ENCODE measurements at regions not wholly inside any gene's neighbourhood (a gene's known extent, or its start where the extent isn't known, plus 50 kb on each side); places are given as distances from the start of the nearest gene placed in this dataset.

GRCh38 chr1:238898856-238899255 lies 487.5 kb upstream of the CHRM3 start:
- no peaks in the 10 kb centered on the region for H3K4me1 ChIP-seq (ENCODE audit: insufficient read depth, low read length)
- H3K4me3 ChIP-seq (replicated peaks in 1 of 3; ENCODE audit: insufficient read depth in 1 of 3, low read depth in 2 of 3, low read length in 3 of 3) = no peak overlapping the region
- ATAC-seq = no peak
- BruUV-seq (replicated peaks) = no TSS peak
- H3K9ac ChIP-seq (ENCODE audit: insufficient read depth, low read depth, low read length) = no peak overlapping the region
- no peaks in the 10 kb centered on the region for H3K36me3 ChIP-seq (replicated peaks in 1 of 2; ENCODE audit: control insufficient read depth in 1 of 2, insufficient read depth in 2 of 2, low read length in 2 of 2)
- H3K4me2 ChIP-seq (ENCODE audit: low read depth, low read length) = no peak overlapping the region
- in situ Hi-C loops (cut with HindIII; ENCODE audit: extremely low pct_ligation_motif_present, low pct_unique_long_range_greater_than_20kb) (no loop called here), intact Hi-C loops (cut with micrococcal nuclease; ENCODE audit: unreplicated experiment) (no loop called here)
- DNase-seq (ENCODE audit: low spot score) = no peak
- H3K79me2 ChIP-seq (ENCODE audit: insufficient read depth, low read length) = no peaks in the 10 kb centered on the region
- peaks cover 83% of the 10 kb centered on the region for H3K9me3 ChIP-seq (ENCODE audit: low read length)
- CTCF ChIA-PET (ENCODE audit: low intra/inter-chr PET ratio, low total read pairs) = no interaction called here
- H4K20me1 ChIP-seq (ENCODE audit: insufficient read depth, low read length) = no peaks in the 10 kb centered on the region
- no peak overlapping the region for H3K27ac ChIP-seq (ENCODE audit: extremely low read length, insufficient read depth, low read length)
- H3K27me3 ChIP-seq (ENCODE audit: control insufficient read depth in 1 of 2, insufficient read depth in 2 of 2, low read length in 2 of 2) = no peaks in the 10 kb centered on the region
- TF ChIP-seq ZNF703 (CRISPR knock-in tag; IDR thresholded peaks at IDR 0.05; ENCODE audit: borderline replicate concordance) (no peak), ZNF414 (CRISPR knock-in tag; IDR thresholded peaks at IDR 0.05) (no peak), AGO1 (IDR thresholded peaks at IDR 0.05; ENCODE audit: low read depth, low read length, poor library complexity, severe bottlenecking) (no peak), ZNF790 (CRISPR knock-in tag; IDR thresholded peaks at IDR 0.05; ENCODE audit: borderline replicate concordance) (no peak), IKZF4 (CRISPR knock-in tag; IDR thresholded peaks at IDR 0.05; ENCODE audit: borderline replicate concordance, low read depth, not compliant biosample characterization) (no peak), RCOR2 (CRISPR knock-in tag; IDR thresholded peaks at IDR 0.05) (no peak), KLF9 (CRISPR knock-in tag; IDR thresholded peaks at IDR 0.05; ENCODE audit: low read depth) (no peak), E2F1 (CRISPR knock-in tag; IDR thresholded peaks at IDR 0.05) (no peak), KMT2B (CRISPR knock-in tag; IDR thresholded peaks at IDR 0.05) (no peak), ZNF530 (CRISPR knock-in tag; IDR thresholded peaks at IDR 0.05; ENCODE audit: low read depth) (no peak), MAFG (CRISPR knock-in tag; IDR thresholded peaks at IDR 0.05) (no peak), BCL3 (CRISPR knock-in tag; IDR thresholded peaks at IDR 0.05) (no peak), FOXK1 (CRISPR knock-in tag; IDR thresholded peaks at IDR 0.05; ENCODE audit: borderline replicate concordance, low read depth) (no peak), BRD4 (CRISPR knock-in tag; IDR thresholded peaks at IDR 0.05) (no peak), UBTF (CRISPR knock-in tag; IDR thresholded peaks at IDR 0.05) (no peak), MIER2 (CRISPR knock-in tag; IDR thresholded peaks at IDR 0.05) (no peak), MTERF4 (CRISPR knock-in tag; IDR thresholded peaks at IDR 0.05) (no peak), ATF1 (CRISPR knock-in tag; IDR thresholded peaks at IDR 0.05) (no peak), SIX1 (CRISPR knock-in tag; IDR thresholded peaks at IDR 0.05; ENCODE audit: borderline replicate concordance) (no peak), ATRX (CRISPR knock-in tag; IDR thresholded peaks at IDR 0.05; ENCODE audit: borderline replicate concordance) (no peak)
- POLR2A ChIA-PET = no interaction called here
- no peak overlapping the region for H2AFZ ChIP-seq (ENCODE audit: low read length)
- FAIRE-seq = no peak
